Hematopoietic multipotent progenitor cell treated with erythropoietin and hydrocortisone succinate and interleukin-3 and kit ligand, for 15 days (in vitro differentiated cells): ENCODE measurements at regions not wholly inside any gene's neighbourhood (a gene's known extent, or its start where the extent isn't known, plus 50 kb on each side); places are given as distances from the start of the nearest gene placed in this dataset.

Experiments
- DNase-seq: peaks from one replicate; pipeline ENCODE4 v3.0.0-alpha.2; 2015; ENCODE audit warnings: low spot score

GRCh38 chr10:79009145-79009544 is 59.6 kb upstream of the ZMIZ1 start:
- no peak for DNase-seq

DNA sequence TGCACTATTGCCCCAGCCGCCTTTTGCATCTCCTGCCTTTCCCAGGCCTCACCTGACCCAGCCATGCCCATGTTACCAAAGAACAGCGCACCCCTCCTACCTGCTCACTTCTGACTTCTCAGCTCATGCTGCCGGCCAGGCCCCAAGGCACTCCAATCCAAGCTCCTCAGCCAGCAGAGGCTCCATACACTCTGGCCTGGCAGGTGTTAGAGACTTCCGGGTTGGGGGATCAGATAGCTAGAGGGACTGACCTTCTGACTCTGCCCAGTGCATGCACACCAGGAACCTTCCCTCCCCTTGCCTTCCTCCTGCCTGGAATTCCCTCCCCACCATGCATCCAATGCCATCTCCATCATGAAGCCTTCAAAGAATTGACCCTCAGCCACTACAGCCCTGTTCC is 56.2 kb upstream of the ZMIZ1 start:
- no peak for DNase-seq

DNA sequence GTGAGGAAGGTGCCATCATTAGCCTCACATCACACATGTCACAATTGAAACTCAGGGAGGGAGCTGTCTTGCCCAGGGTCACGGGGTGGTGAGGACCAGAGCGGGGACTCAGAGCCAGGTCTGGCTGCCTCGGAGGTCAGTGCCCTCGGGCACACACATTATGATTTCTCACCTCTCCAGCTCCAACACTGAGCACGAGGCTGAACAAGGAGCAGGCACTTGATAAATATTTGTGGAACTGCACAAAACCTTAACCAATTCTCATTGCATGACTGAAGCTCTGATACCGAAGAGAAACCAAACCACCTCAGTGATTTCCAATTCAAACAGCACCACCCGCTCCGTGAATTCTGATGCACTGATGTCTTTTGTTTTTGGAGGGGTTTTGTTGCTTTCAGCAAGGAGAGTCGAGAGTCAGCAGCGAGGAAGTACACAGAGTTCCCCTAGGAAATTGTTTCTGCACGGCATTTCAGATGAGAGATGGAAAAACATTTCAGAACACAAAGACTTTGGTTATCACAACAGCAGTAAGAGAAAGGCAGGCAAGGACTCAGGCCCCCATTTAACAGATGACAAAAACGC is 55.3 kb upstream of the ZMIZ1 start:
- no peak for DNase-seq

DNA sequence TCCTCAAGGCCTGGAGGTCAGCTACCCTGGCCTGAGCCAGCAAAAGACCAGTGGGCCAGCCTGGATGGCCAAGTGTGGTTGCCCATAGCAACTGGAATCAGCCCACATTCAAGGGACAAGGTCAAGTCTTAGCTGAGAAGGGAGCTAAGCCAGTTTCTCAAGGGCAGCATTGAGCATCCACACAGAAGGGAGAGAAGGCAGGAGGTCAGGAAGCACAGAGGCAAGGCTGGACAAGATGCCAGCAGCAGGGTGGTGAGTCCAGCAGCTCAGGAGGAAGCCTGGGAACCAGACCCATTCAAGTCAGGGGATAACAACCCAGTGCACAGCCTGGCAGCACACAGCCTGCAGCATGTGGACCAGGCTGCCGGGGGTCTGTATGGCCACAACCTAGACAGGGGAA is 54.0 kb upstream of the ZMIZ1 start:
- no peak for DNase-seq

GRCh38 chr10:79017882-79018520 is 50.8 kb upstream of the ZMIZ1 start:
- no peak for DNase-seq

DNA sequence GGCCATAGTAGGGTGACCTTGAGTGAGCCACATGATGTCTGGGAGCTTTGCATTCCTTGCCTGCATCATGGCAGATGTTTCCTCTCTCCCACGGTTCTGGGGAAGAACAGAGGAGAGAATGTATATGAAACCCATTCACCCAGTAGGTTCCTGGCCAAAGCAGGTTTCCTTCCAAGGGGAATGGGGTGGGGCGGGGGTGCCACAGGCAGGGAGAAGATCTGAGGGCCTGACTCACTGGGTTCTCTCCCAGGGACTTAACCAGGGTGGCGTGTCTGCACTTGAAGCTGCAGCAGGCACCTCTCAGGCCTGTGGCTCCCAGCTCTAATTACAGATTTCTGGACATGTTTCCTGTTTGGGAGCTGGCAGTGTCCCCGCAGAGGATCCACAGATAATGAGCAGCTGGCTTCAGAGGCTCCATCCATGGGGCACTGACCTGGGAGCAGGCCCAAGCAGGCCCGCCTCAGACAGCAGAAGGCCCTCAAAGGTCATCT is 50.2 kb upstream of the ZMIZ1 start:
- DNase-seq, result no peak
